Skeletal muscle tissue (tissue), 3 donors: ENCODE measurements at regions not wholly inside any gene's neighbourhood (a gene's known extent, or its start where the extent isn't known, plus 50 kb on each side); places are given as distances from the start of the nearest gene placed in this dataset.
A peak's percentile ranks its signal among the peaks of the same experiment; 100 is the strongest.
"Not testable (repeated sequence)": the region's sequence is repeated elsewhere in the genome, so short reads cannot be mapped to it uniquely, and the experiment has no call there.

ENCODE experiments used
- H3K27ac ChIP-seq: one replicate; pipeline ENCODE4 v1.7.0; 2013; ENCODE audit warnings: mild to moderate bottlenecking, low read depth, low read length, inconsistent platforms
- H3K27me3 ChIP-seq, 3 donors: one replicate each; pipeline ENCODE4 v1.7.0; 2013; ENCODE audit warnings: low read length in 3 of 3; ENCODE audit not compliant: control insufficient read depth in 3 of 3, insufficient read depth in 3 of 3
- H3K36me3 ChIP-seq, 3 donors: one replicate each; pipeline ENCODE4 v1.7.0; 2013; ENCODE audit warnings: low read length in 3 of 3; ENCODE audit not compliant: control insufficient read depth in 3 of 3, insufficient read depth in 3 of 3
- H3K4me1 ChIP-seq, 3 donors: one replicate each; pipeline ENCODE4 v1.7.0; 2013; ENCODE audit warnings: low read length in 3 of 3, mild to moderate bottlenecking in 3 of 3; ENCODE audit not compliant: control insufficient read depth in 3 of 3, insufficient read depth in 3 of 3
- H3K4me3 ChIP-seq, 3 donors: one replicate each; pipeline ENCODE4 v1.7.0; 2013; ENCODE audit warnings: low read length in 3 of 3
- H3K9ac ChIP-seq, 3 donors: one replicate each; pipeline ENCODE4 v1.7.0; 2013; ENCODE audit warnings: low read length in 3 of 3, mild to moderate bottlenecking in 3 of 3, moderate library complexity in 2 of 3, low read depth in 1 of 3
- H3K9me3 ChIP-seq, 3 donors: one replicate each; pipeline ENCODE4 v1.7.0; 2013; ENCODE audit warnings: low read length in 3 of 3; ENCODE audit not compliant: control insufficient read depth in 3 of 3
- donor health status: Osteomylitis.

- not testable (repeated sequence) for H3K9me3 ChIP-seq
Measured at GRCh38 chr4:49137043-49137442, 151.0 kb downstream of the CWH43 start.

GRCh38 chr4:49137961-49138360, 151.9 kb downstream of the CWH43 start:
- H3K27ac ChIP-seq, H3K9me3 ChIP-seq, H3K4me1 ChIP-seq, H3K9ac ChIP-seq, H3K27me3 ChIP-seq, H3K4me3 ChIP-seq, H3K36me3 ChIP-seq: not testable (repeated sequence)

More at GRCh38 chr4:49137043-49137442, 151.0 kb downstream of the CWH43 start:
- not testable (repeated sequence) for H3K9ac ChIP-seq, H3K4me1 ChIP-seq, H3K27me3 ChIP-seq, H3K36me3 ChIP-seq, H3K27ac ChIP-seq, H3K4me3 ChIP-seq

- H3K27me3 ChIP-seq, H3K9me3 ChIP-seq, H3K27ac ChIP-seq, H3K9ac ChIP-seq, H3K4me3 ChIP-seq, H3K36me3 ChIP-seq, H3K4me1 ChIP-seq: not testable (repeated sequence)
Measured at GRCh38 chr4:49138818-49139217, 152.7 kb downstream of the CWH43 start.

GRCh38 chr4:49139513-49139912, 153.4 kb downstream of the CWH43 start:
- H3K9ac ChIP-seq, H3K27me3 ChIP-seq, H3K4me1 ChIP-seq, H3K9me3 ChIP-seq, H3K4me3 ChIP-seq, H3K27ac ChIP-seq, H3K36me3 ChIP-seq: not testable (repeated sequence)

- H3K9ac ChIP-seq, H3K27ac ChIP-seq, H3K4me3 ChIP-seq, H3K36me3 ChIP-seq, H3K27me3 ChIP-seq, H3K4me1 ChIP-seq: not testable (repeated sequence)
- H3K9me3 ChIP-seq, result peaks cover 2 to 11% (median 4%) of the 10 kb centered on the region in 3 donors
Measured at GRCh38 chr4:49140351-49140750, 154.3 kb downstream of the CWH43 start.

GRCh38 chr4:49141955-49142354, 155.9 kb downstream of the CWH43 start:
- not testable (repeated sequence) for H3K4me1 ChIP-seq, H3K27ac ChIP-seq, H3K36me3 ChIP-seq, H3K4me3 ChIP-seq, H3K27me3 ChIP-seq, H3K9ac ChIP-seq
- H3K9me3 ChIP-seq, result peaks cover 6 to 24% (median 9%) of the 10 kb centered on the region in 3 donors

GRCh38 chr4:49147143-49147542, 161.1 kb downstream of the CWH43 start:
- H3K9ac ChIP-seq, H3K4me3 ChIP-seq, H3K36me3 ChIP-seq, H3K4me1 ChIP-seq, H3K27ac ChIP-seq, H3K27me3 ChIP-seq: not testable (repeated sequence)
- peaks cover 15 to 57% (median 26%) of the 10 kb centered on the region in 3 donors for H3K9me3 ChIP-seq

- not testable (repeated sequence) for H3K4me1 ChIP-seq, H3K27ac ChIP-seq, H3K4me3 ChIP-seq, H3K9ac ChIP-seq, H3K36me3 ChIP-seq, H3K27me3 ChIP-seq
- peaks cover 15 to 57% (median 26%) of the 10 kb centered on the region in 3 donors for H3K9me3 ChIP-seq
Measured at GRCh38 chr4:49147596-49147995, 161.5 kb downstream of the CWH43 start.

- not testable (repeated sequence) for H3K27ac ChIP-seq, H3K4me3 ChIP-seq, H3K27me3 ChIP-seq, H3K4me1 ChIP-seq, H3K36me3 ChIP-seq, H3K9ac ChIP-seq
- H3K9me3 ChIP-seq, result peaks cover 15 to 62% (median 33%) of the 10 kb centered on the region in 3 donors
Measured at GRCh38 chr4:49149006-49149975, 163.2 kb downstream of the CWH43 start.

GRCh38 chr4:49150351-49151083, 164.4 kb downstream of the CWH43 start:
- not testable (repeated sequence) for H3K27ac ChIP-seq, H3K36me3 ChIP-seq, H3K4me1 ChIP-seq, H3K27me3 ChIP-seq, H3K9ac ChIP-seq
- Histone ChIP-seq H3K4me3 (peak overlapping the region in 1 of 3 donors; percentile 0), H3K9me3 (peaks cover 9 to 64% (median 38%) of the 10 kb centered on the region in 3 donors)
